GM19467 (cell line): ENCODE measurements at regions not wholly inside any gene's neighbourhood (a gene's known extent, or its start where the extent isn't known, plus 50 kb on each side); places are given as distances from the start of the nearest gene placed in this dataset.
"Not testable (repeated sequence)": the region's sequence is repeated elsewhere in the genome, so short reads cannot be mapped to it uniquely, and the experiment has no call there.

Experiments
- ATAC-seq: cut with Tn5 transposase; IDR thresholded peaks from one replicate; pipeline ENCODE4 v1.9.1; 2021; ENCODE audit warnings: mild to moderate bottlenecking, moderate library complexity; ENCODE audit not compliant: unreplicated experiment

DNA sequence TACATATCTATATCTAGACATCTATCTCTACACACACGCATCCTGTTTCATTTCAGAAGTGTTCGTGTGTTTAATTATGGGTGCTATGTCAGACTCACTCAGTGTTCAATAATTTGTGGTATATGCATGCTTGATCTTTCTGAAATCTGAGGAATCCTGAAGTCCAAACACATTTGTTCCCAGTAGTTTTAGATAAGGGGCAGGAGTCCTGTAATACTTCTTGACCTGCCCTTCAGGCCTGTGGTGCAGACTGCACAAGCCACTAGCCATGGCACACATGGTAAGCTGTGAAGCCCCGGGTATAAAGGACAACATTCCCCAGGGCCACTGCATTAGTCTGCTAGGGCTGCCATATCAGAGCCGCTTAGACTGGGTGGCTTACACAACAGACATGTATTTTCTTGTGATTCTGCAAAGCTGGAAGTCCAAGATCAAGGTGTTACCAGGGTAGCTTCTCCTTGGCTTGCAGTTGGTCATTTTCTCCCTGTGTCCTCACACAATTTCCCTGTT is 267.2 kb downstream of the RHOU start:
- ATAC-seq: no peak

DNA sequence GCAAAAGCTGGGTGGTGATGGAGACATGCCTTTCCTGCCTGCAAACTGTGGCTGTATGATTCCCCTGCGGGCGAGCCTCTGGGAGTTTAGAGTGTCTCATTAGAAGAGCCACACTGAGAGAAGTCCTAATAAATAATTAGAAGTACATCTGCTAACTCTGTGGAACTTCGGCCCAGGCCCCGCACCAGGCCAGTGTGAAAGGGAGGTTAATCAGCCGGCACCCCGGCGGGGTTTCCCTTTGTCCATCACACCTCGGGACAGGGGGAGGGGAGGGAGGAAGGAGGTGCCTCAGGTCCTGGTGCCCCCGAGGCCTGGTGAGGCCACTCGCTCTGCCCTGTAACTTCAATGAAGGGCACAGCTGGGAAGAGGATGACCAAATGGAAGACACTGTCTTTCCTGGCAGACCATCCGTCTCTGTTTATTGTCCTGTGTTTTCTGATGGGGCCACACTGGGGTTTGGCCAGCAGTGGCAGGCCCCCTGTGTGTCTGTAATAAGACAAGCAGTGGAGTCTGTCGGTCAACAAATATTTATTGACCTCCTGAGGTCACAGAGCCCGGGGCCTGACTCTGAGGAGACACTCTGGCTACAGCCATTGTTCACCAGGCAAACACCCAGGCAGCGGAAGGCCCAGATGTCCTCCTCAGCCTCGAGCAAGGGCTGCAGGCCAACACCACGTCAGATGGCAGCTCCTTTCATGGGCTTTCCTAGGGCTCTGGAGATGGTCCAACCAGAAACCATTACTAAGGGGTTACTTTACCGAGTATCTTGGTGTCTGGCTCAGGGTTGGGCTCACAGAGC is 267.5 kb upstream of the RAB4A start:
- no peak for ATAC-seq

DNA sequence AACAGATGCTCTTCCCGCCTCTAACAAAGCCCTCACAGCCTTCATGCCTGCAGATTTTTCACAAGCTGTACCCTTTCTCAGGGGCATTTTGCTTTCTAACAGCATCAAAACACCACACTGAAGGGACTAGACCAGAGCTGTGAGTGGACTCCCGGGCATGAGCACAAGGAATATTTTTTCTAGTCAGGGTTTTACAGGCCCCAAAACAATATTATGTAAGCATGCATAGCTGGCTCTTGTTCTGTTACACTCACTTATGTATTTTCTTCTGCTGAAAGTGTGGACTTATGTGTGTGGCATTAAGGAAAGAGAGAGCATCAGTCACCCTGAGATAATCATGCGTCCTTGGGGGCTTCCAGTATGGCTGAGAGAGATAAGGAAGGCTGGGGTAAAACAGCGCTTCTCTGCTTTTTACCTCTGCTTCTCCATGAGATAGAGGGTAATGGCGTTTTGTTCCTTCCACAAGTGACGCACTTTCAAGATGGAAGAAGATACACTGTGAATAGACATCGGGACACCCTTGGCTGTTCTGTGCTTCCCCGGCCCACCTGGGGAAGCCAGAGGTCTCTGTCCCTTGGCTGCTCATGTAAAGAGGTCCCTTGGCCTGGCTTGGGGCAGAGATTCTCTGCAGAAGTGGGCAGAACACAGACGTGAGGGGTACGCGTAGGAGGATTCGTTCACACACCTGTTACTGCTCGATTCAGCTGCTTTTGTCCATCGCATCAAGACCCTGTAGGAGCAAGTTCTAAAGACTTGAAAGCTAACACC is 266.7 kb upstream of the RAB4A start:
- no peak for ATAC-seq

DNA sequence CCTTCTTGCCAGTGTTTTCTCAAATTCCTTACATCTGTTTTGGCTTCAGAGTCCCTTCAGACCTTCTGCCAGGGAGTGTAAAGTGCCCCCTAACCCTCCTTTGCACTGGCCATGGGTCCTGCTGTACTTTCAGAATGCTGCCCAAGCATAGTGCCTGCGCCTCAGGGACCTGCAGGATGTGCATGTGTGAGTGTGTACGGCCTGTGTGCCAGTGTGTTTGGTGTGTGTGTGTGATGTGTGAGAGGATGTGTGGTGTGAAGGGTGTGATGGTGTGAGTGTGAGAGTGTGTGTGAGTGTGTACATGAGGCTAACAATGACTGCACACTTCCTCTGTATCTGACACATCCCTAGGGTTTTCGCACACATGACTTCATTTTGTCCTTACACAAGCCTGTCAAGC is 265.8 kb upstream of the RAB4A start:
- ATAC-seq: no peak

DNA sequence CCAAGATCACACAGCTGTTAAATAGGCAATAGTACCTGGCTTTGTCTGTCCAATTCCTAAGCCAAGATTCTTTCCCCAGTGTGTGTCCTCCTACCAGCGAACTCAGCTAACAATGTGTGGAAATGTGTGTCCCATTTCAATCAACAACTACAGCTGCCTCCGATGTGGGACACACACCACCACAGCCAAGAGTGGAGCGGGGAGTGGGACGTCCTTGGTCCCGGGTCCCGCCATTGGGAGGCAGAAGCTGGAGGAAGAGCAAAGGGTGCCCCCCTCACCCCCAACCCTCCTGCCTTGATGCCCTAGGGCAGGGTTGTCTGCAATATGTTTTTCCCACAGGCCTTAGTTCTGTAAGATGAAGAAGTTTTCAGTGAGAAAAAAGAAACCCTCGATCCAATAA is 265.4 kb upstream of the RAB4A start:
- ATAC-seq: no peak

DNA sequence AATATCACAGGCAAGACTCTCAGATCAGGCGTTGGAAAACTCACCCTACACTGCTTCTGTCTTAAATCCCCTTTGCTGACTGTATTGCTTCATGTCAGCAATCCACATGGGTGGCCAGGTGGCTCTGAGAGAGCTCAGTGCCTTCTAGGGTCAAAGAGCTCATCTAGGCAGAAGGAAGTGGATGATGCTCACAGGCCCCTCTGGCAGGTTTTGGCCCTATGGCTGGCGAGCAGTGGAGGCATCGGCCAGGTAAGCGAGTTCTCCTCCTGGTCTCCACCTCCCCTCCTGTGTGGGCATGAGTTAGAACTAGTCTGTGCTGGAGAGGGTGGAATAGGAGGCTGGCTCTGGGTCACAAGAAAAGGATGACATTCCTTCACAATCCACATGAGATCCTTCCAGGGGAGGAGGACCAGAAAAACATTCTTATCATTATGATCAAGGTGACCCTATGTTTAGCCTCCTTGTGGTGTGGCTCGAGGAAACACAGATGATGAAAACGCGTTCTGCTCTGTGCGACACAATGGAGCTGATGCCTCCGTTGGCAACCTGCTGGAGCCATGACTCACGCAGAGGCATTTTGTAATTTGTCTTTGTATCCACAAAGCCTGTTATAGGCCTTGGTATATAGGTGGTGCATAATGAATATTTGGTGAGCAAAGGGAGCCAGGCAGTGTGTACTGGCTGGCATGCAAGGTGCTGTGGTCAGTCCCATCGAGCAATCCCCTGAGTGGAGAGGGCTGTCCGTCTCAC is 264.6 kb upstream of the RAB4A start:
- ATAC-seq: no peak

DNA sequence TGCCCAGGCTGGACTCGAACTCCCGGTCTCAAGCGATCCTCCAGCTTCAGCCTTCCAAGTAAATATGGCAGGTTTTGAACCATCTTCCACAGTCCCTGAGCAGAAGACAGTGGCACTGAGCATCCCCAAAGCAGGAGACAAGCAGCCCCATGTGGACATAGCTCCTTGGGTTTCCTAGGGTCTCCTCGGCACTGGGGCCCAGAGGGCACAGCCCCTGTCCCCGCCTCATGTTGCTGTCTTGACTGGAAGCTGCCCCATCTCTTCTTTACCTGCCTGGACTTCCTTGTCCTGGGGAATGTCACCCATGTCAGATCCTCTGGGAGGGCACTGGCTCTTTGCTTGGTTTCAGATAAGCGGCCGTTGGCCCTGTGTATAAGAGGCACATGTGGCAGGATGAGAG is 263.7 kb upstream of the RAB4A start:
- ATAC-seq: no peak

DNA sequence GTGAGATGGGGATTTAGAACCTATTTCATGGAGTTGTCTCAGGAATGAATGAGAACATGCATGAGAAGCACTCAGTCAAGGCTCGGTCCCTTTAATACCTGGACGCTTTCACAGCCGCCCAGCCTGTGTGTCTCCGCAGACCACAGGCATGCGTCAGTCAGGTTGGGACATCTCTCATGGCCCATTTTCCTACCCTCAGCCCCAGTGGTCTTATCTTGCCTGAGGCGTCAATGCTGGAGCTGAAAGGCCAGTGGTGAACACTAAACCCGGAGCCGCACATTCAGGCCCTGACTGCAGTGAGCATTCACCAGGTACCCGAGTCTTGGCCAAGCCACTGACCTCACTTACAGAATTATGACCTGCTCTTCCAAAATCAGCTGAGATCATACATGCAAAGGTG is 263.2 kb upstream of the RAB4A start:
- ATAC-seq: no peak

DNA sequence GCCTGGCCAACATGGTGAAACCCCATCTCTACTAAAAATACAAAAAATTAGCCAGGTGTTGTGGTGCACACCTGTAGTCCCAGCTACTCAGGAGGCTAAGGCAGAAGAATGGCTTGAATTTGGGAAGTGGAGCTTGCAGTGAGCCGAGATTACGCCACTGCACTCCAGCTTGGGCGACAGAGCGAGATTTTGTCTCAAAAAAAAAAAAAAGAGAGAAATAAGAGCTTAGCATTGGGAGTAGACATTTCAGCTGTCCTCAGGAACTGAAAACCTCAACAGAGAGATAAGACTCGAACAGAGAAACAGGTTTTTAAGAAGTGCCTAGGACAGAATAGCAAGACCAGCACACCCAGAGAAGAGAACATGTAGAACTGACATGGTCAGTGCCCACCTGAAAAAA is 262.6 kb upstream of the RAB4A start:
- ATAC-seq: not testable (repeated sequence)

DNA sequence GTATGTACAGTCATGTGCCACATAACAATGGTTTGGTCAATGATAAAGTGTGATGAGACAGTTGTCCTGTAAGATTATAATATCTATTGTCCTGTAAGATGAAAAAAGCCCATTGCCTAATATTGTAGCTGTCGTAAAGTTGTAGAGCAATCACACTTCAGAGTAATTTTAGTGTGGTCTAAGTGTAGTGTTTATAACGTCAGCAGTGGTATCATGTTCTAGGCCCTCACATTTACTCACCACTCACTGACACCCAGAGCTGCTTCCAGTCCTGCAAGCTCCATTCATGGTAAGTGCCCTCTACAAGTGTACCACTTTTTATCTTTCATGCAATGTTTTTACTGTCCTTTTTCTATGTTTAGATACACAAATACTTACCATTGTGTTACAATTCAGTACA is 259.9 kb upstream of the RAB4A start:
- ATAC-seq: no peak

DNA sequence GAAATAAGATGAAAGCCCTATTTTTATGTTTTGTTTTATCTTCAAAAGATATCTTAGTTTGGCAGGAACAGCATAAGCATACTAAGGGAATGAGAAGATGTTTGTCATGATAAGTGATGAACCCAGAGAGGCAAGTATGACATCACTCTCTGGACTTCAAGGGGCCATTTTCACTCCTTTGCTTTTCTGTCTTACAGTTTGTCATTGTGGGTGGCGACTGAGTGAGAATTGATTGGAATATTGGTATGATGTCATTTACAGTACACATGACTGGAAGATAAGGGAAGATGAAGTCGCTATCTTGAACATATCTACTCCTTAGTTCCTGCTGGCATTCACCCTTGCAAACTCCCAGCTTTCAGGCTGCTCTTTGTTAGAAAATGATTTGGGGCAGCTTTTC is 258.1 kb upstream of the RAB4A start:
- no peak for ATAC-seq

DNA sequence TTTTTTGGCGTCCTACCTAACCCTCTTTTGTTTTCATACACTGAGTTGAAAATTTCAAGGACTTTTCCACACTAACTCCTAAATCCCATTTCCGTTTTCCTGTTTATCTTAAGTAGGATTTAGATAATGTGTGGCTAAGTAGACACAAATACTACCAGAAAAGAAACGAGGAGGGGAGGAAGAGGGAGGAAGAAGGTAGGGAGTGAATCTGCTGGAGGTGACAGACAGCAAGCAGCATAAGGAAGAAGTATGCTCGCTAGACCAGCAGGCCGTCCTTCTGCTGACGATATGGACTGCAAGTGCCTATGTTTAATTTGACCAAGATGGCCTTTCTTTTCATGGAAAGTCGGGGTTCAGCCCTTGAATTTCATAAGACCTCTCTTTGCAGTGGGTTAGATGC is 256.9 kb upstream of the RAB4A start:
- no peak for ATAC-seq

DNA sequence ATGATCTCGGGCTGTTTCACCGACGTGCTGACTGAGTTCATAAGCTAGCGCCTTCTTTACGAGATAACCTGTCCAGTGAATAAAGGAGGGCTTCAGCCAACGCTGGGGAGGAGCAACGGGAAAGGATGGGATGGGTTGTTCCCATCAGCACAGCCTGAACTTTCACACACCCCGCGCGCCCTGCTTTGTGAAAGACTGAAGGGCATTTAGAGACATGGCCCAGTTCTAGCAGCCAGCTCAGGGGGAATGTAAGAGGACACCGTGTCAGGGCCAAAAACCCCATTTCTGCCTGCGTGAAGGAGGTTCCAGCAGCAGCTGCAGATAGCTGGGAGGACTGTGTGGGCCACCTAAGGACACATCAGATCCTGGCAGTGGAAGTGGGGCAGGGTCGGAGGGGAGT is 255.1 kb upstream of the RAB4A start:
- ATAC-seq: no peak

DNA sequence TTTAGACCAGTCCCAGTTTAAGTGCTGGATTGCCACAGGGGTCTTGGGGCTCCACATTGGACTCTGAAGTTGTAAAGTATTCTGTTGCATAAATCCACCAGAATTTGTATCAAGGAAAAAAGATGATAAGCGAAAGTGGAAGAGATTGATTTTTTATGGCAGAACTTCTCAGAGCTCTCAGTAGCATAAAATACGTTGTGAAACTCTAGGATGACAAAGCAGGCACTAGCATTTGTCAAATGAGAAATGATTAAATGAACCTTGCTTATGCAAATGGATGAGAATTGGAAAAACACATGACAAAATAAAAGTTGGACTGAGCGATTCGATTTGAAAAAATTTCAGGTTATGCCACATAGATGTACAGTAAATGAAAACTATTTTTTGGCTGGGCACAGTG is 253.8 kb upstream of the RAB4A start:
- no peak for ATAC-seq

DNA sequence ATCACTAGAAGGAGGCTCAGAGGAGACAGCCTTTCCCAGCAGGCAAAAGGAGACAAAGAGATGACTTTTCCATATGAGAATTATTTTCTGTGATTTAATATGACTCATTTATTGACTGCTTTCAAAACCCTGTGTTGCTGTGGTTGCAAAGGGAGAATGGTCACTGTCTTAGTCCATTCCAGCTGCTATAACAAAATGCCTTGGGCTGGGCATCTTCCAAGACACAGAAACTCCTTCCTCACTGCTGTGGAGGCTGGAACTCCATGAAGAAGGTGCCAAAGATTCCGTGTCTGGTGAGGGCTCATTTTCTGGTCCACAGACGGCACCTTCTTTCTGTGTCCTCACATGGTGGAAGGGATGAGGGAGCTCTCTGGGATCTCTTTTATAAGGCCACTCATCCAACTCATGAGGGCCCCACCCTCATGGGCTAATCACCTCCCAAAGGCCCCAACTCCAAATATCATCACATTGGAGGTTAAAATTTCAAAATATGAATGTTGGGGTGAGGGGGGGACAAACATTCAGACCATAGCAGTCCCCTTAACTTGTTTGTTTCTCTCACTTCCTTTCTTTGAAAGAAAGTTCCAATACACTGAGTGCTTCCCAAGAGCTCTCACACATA is 252.1 kb upstream of the RAB4A start:
- ATAC-seq: no peak

DNA sequence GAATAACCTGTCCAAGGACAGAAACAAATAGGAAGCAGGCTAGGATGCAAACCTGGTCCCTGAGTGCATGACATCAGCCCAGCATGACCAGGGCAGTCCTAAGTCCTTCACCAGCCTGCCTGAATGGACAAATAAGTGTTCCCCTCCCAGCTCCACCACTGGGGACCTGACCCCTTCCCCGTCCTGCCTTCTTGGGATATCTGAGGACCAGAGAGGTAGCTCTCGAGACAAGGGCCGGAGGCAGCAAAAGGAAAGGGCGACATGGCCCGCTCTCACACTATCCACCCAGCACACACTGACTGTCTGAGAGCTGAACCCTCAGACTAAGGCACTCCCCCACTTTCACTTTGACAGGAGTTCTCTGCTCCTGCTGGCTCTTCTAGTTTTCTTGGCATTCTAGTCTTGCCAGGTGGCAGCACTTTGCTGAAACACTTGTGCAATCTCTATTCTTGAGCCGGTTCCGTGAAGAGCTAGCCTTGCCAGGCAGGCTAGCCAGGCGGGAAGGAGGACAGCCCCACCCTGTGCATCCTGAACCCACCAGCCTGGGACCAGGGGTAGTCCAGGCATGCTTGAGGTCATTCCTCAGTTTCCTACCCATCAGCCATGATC is 251.1 kb upstream of the RAB4A start:
- ATAC-seq: no peak

DNA sequence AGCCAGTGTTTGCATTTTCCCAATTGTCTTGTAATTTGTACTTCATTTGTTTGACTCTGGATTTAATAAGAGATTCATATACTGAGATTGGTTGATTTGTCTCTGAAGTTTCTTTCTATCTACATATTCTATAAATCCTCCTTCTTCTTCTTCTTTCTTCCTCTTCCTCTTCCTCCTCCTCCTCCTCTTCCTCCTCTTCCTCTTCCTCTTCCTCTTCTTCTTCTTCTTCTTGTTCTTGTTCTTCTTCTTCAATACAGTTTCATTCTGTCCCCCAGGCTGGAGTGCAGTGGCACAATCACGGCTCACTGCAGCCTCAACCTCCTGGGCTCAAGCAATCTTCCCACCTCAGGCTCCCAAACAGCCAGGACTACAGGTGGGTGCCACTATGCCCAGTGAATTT is 249.9 kb upstream of the RAB4A start:
- ATAC-seq: not testable (repeated sequence)

DNA sequence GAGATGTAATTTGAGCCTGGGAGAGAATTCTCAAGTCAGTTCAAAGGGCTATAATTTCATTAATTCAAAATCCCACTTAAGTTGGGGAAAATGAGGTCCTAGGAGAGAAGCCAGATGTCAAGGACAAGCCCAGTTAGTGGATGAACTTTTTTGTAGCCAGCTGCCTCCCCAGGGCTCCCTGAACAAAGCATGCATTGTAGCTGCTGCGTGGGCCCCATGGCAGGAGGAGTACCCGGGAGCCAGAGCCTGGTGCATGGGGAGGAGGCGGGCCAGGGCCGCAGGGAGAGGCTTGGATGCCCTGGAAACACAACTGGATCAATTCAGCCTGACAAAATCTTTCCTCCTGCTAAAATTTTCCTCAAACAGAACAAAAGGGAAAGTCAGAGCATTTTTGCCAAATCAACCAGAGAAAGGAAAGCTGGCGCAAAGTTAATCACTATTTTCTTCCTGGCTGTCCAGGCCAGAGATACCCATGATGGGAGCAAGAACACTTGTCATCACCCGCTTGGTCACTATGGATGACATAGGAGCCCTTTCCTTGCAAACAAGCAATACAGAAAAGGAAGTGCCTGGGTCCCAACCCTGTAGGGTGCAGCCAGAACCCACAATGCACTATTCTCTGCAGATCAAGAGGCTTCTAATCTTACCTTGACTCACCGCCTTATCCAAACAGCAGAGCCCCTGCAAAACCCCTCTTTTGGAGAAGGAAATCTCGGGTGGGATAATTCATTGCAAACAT is 248.1 kb upstream of the RAB4A start:
- no peak for ATAC-seq

DNA sequence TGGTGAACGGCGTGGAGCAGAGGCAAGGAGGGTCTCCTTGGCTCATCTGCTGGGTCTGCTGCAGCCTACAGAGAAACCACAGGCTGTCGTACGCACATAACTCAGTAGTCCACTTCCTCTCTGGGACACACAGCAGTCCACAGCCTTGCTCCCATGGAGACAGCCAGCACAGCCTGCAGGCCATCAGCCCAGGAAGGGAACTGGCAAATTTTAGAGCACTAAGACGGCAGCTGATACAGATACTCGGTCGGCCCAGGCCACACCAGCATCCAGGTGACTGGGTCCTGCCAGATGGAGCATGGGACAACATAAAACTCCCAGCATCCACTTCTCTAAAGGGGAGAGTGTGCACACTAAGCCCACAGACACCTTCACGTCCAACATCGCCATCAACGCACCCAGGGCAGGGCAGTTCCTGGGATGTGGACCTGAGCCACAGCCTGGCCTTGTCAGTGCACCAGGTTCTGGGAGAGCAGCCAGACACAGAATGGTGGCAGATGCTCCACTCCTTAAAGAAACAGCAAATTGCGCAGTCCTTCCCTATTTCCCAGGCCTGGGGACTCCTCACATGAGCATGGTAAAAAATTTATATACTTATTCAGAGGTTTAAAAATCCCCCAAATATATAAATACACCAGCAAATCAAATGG is 247.1 kb upstream of the RAB4A start:
- ATAC-seq: no peak
